ENCODE measurements at regions not wholly inside any gene's neighbourhood (a gene's known extent, or its start where the extent isn't known, plus 50 kb on each side); places are given as distances from the start of the nearest gene placed in this dataset.

DNA sequence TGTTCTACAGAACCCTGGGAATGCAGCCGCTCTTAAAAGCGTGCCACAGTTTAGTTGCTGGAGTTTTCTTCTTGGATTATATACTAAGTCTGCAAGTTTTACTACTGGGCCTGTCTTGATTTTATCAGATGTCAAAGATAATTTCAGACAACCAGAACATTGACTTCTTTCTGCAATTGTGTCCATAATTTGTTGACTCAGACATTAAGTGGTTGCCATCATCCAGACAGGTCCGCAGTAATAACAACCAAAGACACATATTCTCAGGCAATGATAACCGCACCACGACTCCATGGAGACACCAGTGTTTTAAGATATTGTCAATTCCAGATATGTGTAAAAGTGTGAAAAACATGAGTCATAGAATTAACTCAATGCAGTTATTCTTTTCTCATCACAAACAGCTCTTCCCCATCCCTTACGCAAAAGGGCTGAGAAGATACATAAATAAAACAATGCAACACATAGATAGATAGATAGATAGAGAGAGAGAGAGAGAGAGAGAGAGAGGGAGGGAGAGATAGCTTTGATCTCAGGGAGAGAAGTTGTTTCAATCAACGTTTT lies 90.4 kb upstream of the FMN2 start:
- TF ChIP-seq POLR2A (IDR thresholded peaks at IDR 0.05) = no peak
- TF ChIP-seq, protein P1, sequence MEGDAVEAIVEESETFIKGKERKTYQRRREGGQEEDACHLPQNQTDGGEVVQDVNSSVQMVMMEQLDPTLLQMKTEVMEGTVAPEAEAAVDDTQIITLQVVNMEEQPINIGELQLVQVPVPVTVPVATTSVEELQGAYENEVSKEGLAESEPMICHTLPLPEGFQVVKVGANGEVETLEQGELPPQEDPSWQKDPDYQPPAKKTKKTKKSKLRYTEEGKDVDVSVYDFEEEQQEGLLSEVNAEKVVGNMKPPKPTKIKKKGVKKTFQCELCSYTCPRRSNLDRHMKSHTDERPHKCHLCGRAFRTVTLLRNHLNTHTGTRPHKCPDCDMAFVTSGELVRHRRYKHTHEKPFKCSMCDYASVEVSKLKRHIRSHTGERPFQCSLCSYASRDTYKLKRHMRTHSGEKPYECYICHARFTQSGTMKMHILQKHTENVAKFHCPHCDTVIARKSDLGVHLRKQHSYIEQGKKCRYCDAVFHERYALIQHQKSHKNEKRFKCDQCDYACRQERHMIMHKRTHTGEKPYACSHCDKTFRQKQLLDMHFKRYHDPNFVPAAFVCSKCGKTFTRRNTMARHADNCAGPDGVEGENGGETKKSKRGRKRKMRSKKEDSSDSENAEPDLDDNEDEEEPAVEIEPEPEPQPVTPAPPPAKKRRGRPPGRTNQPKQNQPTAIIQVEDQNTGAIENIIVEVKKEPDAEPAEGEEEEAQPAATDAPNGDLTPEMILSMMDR (IDR thresholded peaks at IDR 0.05) = no peak
